Duodenal mucosa (tissue), 2 donors: ENCODE measurements at regions not wholly inside any gene's neighbourhood (a gene's known extent, or its start where the extent isn't known, plus 50 kb on each side); places are given as distances from the start of the nearest gene placed in this dataset.

Source experiments
- H3K27ac ChIP-seq: one replicate; pipeline ENCODE4 v1.7.0; 2013; ENCODE audit warnings: low read depth, low read length
- H3K27me3 ChIP-seq, 2 donors: one replicate each; pipeline ENCODE4 v1.7.0; 2013; ENCODE audit warnings: low read length in 2 of 2, control low read depth in 1 of 2; ENCODE audit not compliant: insufficient read depth in 2 of 2, control insufficient read depth in 1 of 2
- H3K36me3 ChIP-seq, 2 donors: one replicate each; pipeline ENCODE4 v1.7.0; 2013; ENCODE audit warnings: low read length in 2 of 2, control low read depth in 1 of 2; ENCODE audit not compliant: insufficient read depth in 2 of 2, control insufficient read depth in 1 of 2
- H3K4me1 ChIP-seq, 2 donors: one replicate each; pipeline ENCODE4 v1.7.0; 2013; ENCODE audit warnings: low read length in 2 of 2, control low read depth in 1 of 2; ENCODE audit not compliant: insufficient read depth in 2 of 2, control insufficient read depth in 1 of 2
- H3K4me3 ChIP-seq, 2 donors: one replicate each; pipeline ENCODE4 v1.7.0; 2013; ENCODE audit warnings: low read length in 2 of 2, low read depth in 1 of 2
- H3K9ac ChIP-seq, 2 donors: one replicate each; pipeline ENCODE4 v1.7.0; 2013; ENCODE audit warnings: low read length in 2 of 2, low read depth in 1 of 2
- H3K9me3 ChIP-seq, 2 donors: one replicate each; pipeline ENCODE4 v1.7.0; 2013; ENCODE audit warnings: low read length in 2 of 2, control low read depth in 1 of 2; ENCODE audit not compliant: control insufficient read depth in 1 of 2

- no peaks in the 10 kb centered on the region for H3K36me3 ChIP-seq
- H3K9me3 ChIP-seq: no peaks in the 10 kb centered on the region
- H3K27ac ChIP-seq: no peak overlapping the region
- no peak overlapping the region for H3K9ac ChIP-seq
- H3K27me3 ChIP-seq: no peaks in the 10 kb centered on the region
- no peaks in the 10 kb centered on the region for H3K4me1 ChIP-seq
- no peak overlapping the region for H3K4me3 ChIP-seq
Observed at GRCh38 chr12:19778797-19779196, 339.5 kb downstream of the AEBP2 start.

GRCh38 chr12:19779395-19780056 lies 340.2 kb downstream of the AEBP2 start:
- no peaks in the 10 kb centered on the region for H3K4me1 ChIP-seq
- H3K27ac ChIP-seq: no peak overlapping the region
- no peak overlapping the region for H3K4me3 ChIP-seq

GRCh38 chr12:19780460-19780859 lies 341.2 kb downstream of the AEBP2 start:
- Histone ChIP-seq H3K27ac (no peak overlapping the region), H3K4me3 (no peak overlapping the region), H3K27me3 (no peaks in the 10 kb centered on the region), H3K36me3 (no peaks in the 10 kb centered on the region), H3K9ac (no peak overlapping the region), H3K4me1 (no peaks in the 10 kb centered on the region), H3K9me3 (no peaks in the 10 kb centered on the region)

More at GRCh38 chr12:19779395-19780056, 340.2 kb downstream of the AEBP2 start:
- no peak overlapping the region for H3K9ac ChIP-seq
- H3K36me3 ChIP-seq: no peaks in the 10 kb centered on the region
- no peaks in the 10 kb centered on the region for H3K27me3 ChIP-seq
- no peaks in the 10 kb centered on the region for H3K9me3 ChIP-seq

GRCh38 chr12:19783547-19784444 lies 344.5 kb downstream of the AEBP2 start:
- Histone ChIP-seq H3K4me1 (no peaks in the 10 kb centered on the region), H3K9me3 (peaks cover 0 to 4% of the 10 kb centered on the region in 2 donors), H3K27me3 (no peaks in the 10 kb centered on the region), H3K36me3 (no peaks in the 10 kb centered on the region), H3K9ac (no peak overlapping the region), H3K27ac (no peak overlapping the region), H3K4me3 (no peak overlapping the region)

- no peaks in the 10 kb centered on the region for H3K36me3 ChIP-seq
- H3K4me1 ChIP-seq: no peaks in the 10 kb centered on the region
- H3K27me3 ChIP-seq: no peaks in the 10 kb centered on the region
- no peak overlapping the region for H3K4me3 ChIP-seq
- no peak overlapping the region for H3K9ac ChIP-seq
- peaks cover 0 to 4% of the 10 kb centered on the region in 2 donors for H3K9me3 ChIP-seq
- H3K27ac ChIP-seq: no peak overlapping the region
Observed at GRCh38 chr12:19792028-19792427, 352.7 kb downstream of the AEBP2 start.

GRCh38 chr12:19794116-19794515 lies 354.8 kb downstream of the AEBP2 start:
- no peak overlapping the region for H3K27ac ChIP-seq

GRCh38 chr12:19799216-19799615 lies 359.9 kb downstream of the AEBP2 start:
- H3K27me3 ChIP-seq: no peaks in the 10 kb centered on the region
- no peak overlapping the region for H3K9ac ChIP-seq
- H3K4me1 ChIP-seq: no peaks in the 10 kb centered on the region
- no peaks in the 10 kb centered on the region for H3K9me3 ChIP-seq
- H3K36me3 ChIP-seq: no peaks in the 10 kb centered on the region
- no peak overlapping the region for H3K4me3 ChIP-seq
- no peak overlapping the region for H3K27ac ChIP-seq

More at GRCh38 chr12:19794116-19794515, 354.8 kb downstream of the AEBP2 start:
- Histone ChIP-seq H3K4me1 (no peaks in the 10 kb centered on the region), H3K9ac (no peak overlapping the region), H3K27me3 (no peaks in the 10 kb centered on the region), H3K36me3 (no peaks in the 10 kb centered on the region), H3K9me3 (no peaks in the 10 kb centered on the region), H3K4me3 (no peak overlapping the region)

- Histone ChIP-seq H3K27me3 (no peaks in the 10 kb centered on the region), H3K36me3 (no peaks in the 10 kb centered on the region), H3K27ac (no peak overlapping the region), H3K9ac (no peak overlapping the region), H3K4me1 (no peaks in the 10 kb centered on the region), H3K4me3 (no peak overlapping the region), H3K9me3 (no peaks in the 10 kb centered on the region)
Observed at GRCh38 chr12:19799895-19800602, 360.8 kb downstream of the AEBP2 start.

GRCh38 chr12:19800884-19801283 lies 361.6 kb downstream of the AEBP2 start:
- Histone ChIP-seq H3K9me3 (no peaks in the 10 kb centered on the region), H3K4me3 (no peak overlapping the region), H3K36me3 (no peaks in the 10 kb centered on the region), H3K4me1 (no peaks in the 10 kb centered on the region), H3K27ac (no peak overlapping the region), H3K27me3 (no peaks in the 10 kb centered on the region), H3K9ac (no peak overlapping the region)

- Histone ChIP-seq H3K4me3 (no peak overlapping the region), H3K27me3 (no peaks in the 10 kb centered on the region), H3K36me3 (no peaks in the 10 kb centered on the region), H3K27ac (no peak overlapping the region), H3K4me1 (no peaks in the 10 kb centered on the region), H3K9me3 (no peaks in the 10 kb centered on the region), H3K9ac (no peak overlapping the region)
Observed at GRCh38 chr12:19801941-19802340, 362.6 kb downstream of the AEBP2 start.
